Neural crest cell (in vitro differentiated cells): ENCODE measurements at regions not wholly inside any gene's neighbourhood (a gene's known extent, or its start where the extent isn't known, plus 50 kb on each side); places are given as distances from the start of the nearest gene placed in this dataset.

Source experiments
- DNase-seq: peaks from one replicate; pipeline ENCODE4 v3.0.0; 2021; ENCODE audit warnings: low read depth, mixed read lengths, low spot score
- H3K27ac Mint-ChIP-seq: one replicate; pipeline ENCODE4 v1.8.0; 2021; ENCODE audit warnings: mild to moderate bottlenecking, mixed read lengths; ENCODE audit not compliant: unreplicated experiment
- H3K27me3 Mint-ChIP-seq: 2 replicates; pipeline ENCODE4 v1.8.0; 2021; ENCODE audit warnings: low read depth, mild to moderate bottlenecking, mixed read lengths
- H3K36me3 Mint-ChIP-seq: 2 replicates; pipeline ENCODE4 v1.8.0; 2021; ENCODE audit warnings: low read depth, mild to moderate bottlenecking, mixed read lengths
- H3K4me1 Mint-ChIP-seq: 2 replicates; pipeline ENCODE4 v1.8.0; 2021; ENCODE audit warnings: mixed read lengths
- H3K4me3 Mint-ChIP-seq: one replicate; pipeline ENCODE4 v1.8.0; 2021; ENCODE audit warnings: mild to moderate bottlenecking, mixed read lengths
- H3K9me3 Mint-ChIP-seq: 2 replicates; pipeline ENCODE4 v1.8.0; 2021; ENCODE audit warnings: mixed read lengths
- TF ChIP-seq, protein P1 (sequence below): fragments of 200-600 bp; sonication (generic); conservative IDR thresholded peaks from 2 replicates; pipeline ENCODE4 v1.5.0; 2021; ENCODE audit warnings: antibody characterized with exemption, mild to moderate bottlenecking

GRCh38 chr16:62135911-62136310 is 99.7 kb upstream of the CDH8 start:
- Mint-ChIP-seq H3K9me3 (peaks cover 14% of the 10 kb centered on the region), H3K36me3 (peaks cover 3% of the 10 kb centered on the region), H3K27me3 (no peaks in the 10 kb centered on the region), H3K27ac (no peak overlapping the region), H3K4me3 (no peak overlapping the region), H3K4me1 (no peaks in the 10 kb centered on the region)
- no peak for DNase-seq
- TF ChIP-seq, protein P1, sequence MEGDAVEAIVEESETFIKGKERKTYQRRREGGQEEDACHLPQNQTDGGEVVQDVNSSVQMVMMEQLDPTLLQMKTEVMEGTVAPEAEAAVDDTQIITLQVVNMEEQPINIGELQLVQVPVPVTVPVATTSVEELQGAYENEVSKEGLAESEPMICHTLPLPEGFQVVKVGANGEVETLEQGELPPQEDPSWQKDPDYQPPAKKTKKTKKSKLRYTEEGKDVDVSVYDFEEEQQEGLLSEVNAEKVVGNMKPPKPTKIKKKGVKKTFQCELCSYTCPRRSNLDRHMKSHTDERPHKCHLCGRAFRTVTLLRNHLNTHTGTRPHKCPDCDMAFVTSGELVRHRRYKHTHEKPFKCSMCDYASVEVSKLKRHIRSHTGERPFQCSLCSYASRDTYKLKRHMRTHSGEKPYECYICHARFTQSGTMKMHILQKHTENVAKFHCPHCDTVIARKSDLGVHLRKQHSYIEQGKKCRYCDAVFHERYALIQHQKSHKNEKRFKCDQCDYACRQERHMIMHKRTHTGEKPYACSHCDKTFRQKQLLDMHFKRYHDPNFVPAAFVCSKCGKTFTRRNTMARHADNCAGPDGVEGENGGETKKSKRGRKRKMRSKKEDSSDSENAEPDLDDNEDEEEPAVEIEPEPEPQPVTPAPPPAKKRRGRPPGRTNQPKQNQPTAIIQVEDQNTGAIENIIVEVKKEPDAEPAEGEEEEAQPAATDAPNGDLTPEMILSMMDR: no peak

- Mint-ChIP-seq H3K27me3 (no peaks in the 10 kb centered on the region), H3K27ac (no peak overlapping the region), H3K4me3 (no peak overlapping the region), H3K4me1 (no peaks in the 10 kb centered on the region), H3K36me3 (peaks cover 3% of the 10 kb centered on the region), H3K9me3 (peaks cover 14% of the 10 kb centered on the region)
- no peak for DNase-seq
- TF ChIP-seq, protein P1: no peak
These were observed 99.2 kb upstream of the CDH8 start for GRCh38 chr16:62135446-62135845.

DNA sequence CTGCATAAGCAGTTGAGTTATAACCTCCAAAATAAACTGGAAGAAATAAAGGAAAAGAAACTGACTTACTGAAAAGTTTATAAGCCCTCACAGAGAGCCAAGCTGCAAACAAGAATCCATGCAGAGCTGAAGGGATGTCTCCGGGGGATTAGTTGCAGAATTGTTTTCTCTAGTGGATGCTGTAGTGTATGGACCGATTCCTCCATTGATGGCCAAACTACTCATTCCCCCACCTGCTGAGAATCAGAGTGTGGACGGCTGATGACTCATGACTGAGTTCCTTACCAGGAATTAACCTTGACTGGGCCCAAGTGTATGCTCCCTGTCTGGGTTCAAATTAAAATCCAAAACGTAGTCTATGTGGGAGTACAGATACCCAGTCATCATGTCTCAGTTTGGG is 93.9 kb upstream of the CDH8 start:
- peaks cover 3% of the 10 kb centered on the region for H3K36me3 Mint-ChIP-seq
- H3K27me3 Mint-ChIP-seq: peaks cover 15% of the 10 kb centered on the region
- H3K4me3 Mint-ChIP-seq: no peak overlapping the region
- TF ChIP-seq, protein P1: no peak
- H3K27ac Mint-ChIP-seq: no peak overlapping the region
- no peaks in the 10 kb centered on the region for H3K4me1 Mint-ChIP-seq
- peaks cover 9% of the 10 kb centered on the region for H3K9me3 Mint-ChIP-seq
- DNase-seq: no peak

DNA sequence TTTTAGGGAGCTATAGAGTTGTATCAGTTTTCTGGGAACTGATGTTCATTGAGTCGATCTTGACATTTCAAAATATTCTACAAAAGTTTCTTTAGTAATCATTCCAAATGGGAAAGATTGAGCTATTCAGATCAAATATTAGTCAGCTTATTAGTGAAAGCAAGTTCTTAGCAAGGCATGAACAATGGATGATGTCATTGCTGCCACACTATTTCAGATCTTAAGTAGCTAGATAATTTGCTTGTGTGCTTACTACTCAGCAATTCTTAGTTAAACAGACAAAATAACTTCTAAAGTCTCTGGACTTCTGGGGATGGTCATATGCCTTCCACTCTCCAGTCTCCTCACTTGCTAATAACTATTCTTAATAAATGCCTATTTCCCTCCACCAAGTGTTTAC is 69.0 kb upstream of the CDH8 start:
- no peak overlapping the region for H3K27ac Mint-ChIP-seq
- TF ChIP-seq, protein P1: no peak
- H3K9me3 Mint-ChIP-seq: peaks cover 3% of the 10 kb centered on the region
- H3K36me3 Mint-ChIP-seq: no peaks in the 10 kb centered on the region
- peaks cover 2% of the 10 kb centered on the region for H3K27me3 Mint-ChIP-seq
- H3K4me3 Mint-ChIP-seq: no peak overlapping the region
- DNase-seq: no peak
- no peaks in the 10 kb centered on the region for H3K4me1 Mint-ChIP-seq

- Mint-ChIP-seq H3K27me3 (no peaks in the 10 kb centered on the region), H3K4me1 (no peaks in the 10 kb centered on the region), H3K36me3 (no peaks in the 10 kb centered on the region), H3K4me3 (no peak overlapping the region), H3K9me3 (peaks cover 3% of the 10 kb centered on the region), H3K27ac (no peak overlapping the region)
- TF ChIP-seq, protein P1: no peak
- DNase-seq: no peak
These were observed 66.3 kb upstream of the CDH8 start for GRCh38 chr16:62102588-62102987.

GRCh38 chr16:62100651-62101050 is 64.4 kb upstream of the CDH8 start:
- H3K27me3 Mint-ChIP-seq: no peaks in the 10 kb centered on the region
- no peaks in the 10 kb centered on the region for H3K4me1 Mint-ChIP-seq
- no peak overlapping the region for H3K4me3 Mint-ChIP-seq
- TF ChIP-seq, protein P1: no peak
- peaks cover 3% of the 10 kb centered on the region for H3K9me3 Mint-ChIP-seq
- no peak for DNase-seq
- H3K36me3 Mint-ChIP-seq: no peaks in the 10 kb centered on the region
- H3K27ac Mint-ChIP-seq: no peak overlapping the region
